ENCODE measurements at regions not wholly inside any gene's neighbourhood (a gene's known extent, or its start where the extent isn't known, plus 50 kb on each side); places are given as distances from the start of the nearest gene placed in this dataset.

- TF ChIP-seq CTCF (IDR thresholded peaks at IDR 0.05 in 8 of 11, conservative IDR thresholded peaks at IDR 0.05 in 3 of 11) (no peak), POLR2A (IDR thresholded peaks at IDR 0.05) (no peak)
Observed at GRCh38 chr6:138012682-138013081, 94.5 kb downstream of the PERP start.
